GM10266 (cell line): ENCODE measurements at regions not wholly inside any gene's neighbourhood (a gene's known extent, or its start where the extent isn't known, plus 50 kb on each side); places are given as distances from the start of the nearest gene placed in this dataset.

Source experiments
- DNase-seq: peaks from one replicate; pipeline ENCODE4 v3.0.0; 2012; ENCODE audit errors: extremely low spot score
- TF ChIP-seq, protein P1 (sequence below): IDR thresholded peaks from 2 replicates; pipeline ENCODE4 v1.5.1; 2012; ENCODE audit warnings: mild to moderate bottlenecking, low read depth; ENCODE audit not compliant: control insufficient read depth, insufficient read depth; ENCODE audit errors: missing control alignments

DNA sequence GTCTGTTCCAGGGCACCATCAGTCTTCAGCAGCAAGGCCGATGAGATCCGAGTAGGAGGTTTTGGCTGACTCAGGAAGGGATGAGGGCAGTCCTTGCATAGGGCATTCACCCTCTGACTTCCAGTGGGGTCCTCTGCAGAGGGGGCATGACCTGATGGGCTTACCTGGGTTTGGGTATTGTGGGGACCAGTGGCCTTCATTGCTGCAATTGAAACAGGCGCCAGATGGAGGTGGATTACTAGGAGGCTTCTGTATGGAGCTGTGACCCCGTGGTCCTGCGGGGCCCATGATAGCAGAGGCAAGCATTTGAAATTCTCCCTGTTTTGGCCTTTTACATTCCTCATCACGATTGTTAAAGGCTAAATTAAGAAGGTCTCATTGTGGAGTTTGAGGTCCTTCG is 2448.7 kb downstream of the TP53TG3F start:
- TF ChIP-seq, protein P1, sequence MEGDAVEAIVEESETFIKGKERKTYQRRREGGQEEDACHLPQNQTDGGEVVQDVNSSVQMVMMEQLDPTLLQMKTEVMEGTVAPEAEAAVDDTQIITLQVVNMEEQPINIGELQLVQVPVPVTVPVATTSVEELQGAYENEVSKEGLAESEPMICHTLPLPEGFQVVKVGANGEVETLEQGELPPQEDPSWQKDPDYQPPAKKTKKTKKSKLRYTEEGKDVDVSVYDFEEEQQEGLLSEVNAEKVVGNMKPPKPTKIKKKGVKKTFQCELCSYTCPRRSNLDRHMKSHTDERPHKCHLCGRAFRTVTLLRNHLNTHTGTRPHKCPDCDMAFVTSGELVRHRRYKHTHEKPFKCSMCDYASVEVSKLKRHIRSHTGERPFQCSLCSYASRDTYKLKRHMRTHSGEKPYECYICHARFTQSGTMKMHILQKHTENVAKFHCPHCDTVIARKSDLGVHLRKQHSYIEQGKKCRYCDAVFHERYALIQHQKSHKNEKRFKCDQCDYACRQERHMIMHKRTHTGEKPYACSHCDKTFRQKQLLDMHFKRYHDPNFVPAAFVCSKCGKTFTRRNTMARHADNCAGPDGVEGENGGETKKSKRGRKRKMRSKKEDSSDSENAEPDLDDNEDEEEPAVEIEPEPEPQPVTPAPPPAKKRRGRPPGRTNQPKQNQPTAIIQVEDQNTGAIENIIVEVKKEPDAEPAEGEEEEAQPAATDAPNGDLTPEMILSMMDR, result no peak

DNA sequence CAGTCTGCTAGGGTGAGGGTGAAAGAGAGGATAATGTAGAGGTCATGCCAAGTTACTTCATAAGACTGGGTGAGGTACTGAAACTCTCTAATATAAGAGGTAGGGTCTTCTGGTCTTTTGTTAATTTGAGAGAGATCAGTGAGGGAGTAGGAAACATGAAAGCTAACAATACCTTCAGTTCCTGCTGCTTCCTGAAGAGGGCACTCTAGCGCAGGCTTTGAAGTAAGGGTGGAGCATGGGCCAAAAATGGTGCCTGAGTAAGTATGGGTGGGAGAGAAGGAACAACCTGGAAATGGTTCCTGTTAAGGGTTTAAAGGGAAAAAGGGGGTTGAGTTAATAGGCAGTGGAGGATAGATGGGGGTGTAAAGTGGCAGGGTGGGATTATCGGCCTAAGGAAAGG is 2449.5 kb downstream of the TP53TG3F start:
- DNase-seq, result no peak
- TF ChIP-seq, protein P1, result peak; percentile 13

More for the DNA sequence above, 2448.7 kb downstream of the TP53TG3F start:
- DNase-seq, result no peak

DNA sequence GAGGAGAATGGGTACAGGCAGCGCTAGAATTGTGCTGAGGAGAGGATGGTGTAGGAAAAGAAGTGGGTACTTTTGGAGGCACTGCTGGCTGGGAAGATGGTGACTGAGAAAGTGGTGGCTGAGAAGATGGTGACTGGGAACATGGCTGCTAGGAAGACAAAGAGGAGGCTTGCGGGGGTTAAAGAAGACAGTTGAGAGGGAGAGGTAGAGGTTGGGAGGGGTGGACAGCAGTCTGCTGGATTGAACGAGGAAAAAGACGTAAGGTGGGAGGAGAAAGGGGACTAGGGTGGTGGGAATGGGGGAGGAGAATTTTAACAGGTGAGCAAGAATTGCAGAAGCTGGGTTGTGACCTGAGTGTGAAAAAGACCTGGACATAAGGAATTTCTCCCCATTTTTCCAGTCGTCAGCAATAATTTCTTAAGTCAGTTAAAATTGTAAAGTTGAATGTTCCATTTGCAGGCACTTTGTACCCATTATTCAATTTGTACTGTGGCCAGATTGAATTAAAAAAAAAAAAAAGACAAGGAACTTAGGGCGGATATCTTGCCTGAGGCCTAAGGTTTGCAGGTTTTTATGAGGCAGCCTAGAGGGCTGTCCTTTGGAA is 2450.0 kb downstream of the TP53TG3F start:
- TF ChIP-seq, protein P1, result no peak
- DNase-seq, result no peak

DNA sequence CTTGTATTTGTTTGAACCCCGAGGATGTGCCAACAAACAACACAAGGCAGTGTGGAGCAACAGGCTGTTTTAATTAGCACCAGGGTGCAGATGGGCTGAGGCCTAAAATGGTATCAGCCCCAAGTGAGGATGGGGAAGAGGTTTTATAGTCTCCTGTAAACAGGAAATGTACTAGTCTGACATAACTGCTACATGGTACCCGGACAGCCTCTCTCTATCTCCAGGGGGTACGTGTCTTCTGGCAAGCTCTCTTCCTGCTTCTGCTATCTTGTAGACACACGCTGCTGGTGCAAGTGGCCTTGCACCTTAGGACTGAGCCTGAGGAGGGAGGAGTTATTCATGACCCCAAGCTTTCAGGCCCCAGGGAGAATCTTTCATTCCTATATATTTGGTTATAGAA is 2451.0 kb downstream of the TP53TG3F start:
- DNase-seq, result no peak
- TF ChIP-seq, protein P1, result no peak

DNA sequence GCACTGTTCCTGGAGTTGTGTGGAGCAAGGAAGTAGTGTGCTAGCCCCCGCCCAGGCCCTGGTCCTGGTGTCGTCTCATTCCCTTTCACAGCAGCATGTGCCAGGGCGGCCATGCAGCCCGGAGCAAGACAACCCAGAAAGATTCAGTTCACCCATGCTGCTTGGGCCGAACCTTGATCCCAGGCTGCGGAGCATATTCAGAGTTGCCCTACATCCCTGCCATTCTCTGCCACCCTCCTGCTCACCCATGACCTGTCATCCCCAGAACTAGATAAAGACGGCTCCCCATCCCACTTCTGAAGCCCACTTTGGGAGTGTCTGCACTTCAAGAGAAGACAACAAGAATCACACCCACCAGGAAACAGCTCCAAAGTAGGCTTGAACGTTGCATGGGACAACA is 2452.5 kb downstream of the TP53TG3F start:
- no peak for DNase-seq
- TF ChIP-seq, protein P1, result no peak

DNA sequence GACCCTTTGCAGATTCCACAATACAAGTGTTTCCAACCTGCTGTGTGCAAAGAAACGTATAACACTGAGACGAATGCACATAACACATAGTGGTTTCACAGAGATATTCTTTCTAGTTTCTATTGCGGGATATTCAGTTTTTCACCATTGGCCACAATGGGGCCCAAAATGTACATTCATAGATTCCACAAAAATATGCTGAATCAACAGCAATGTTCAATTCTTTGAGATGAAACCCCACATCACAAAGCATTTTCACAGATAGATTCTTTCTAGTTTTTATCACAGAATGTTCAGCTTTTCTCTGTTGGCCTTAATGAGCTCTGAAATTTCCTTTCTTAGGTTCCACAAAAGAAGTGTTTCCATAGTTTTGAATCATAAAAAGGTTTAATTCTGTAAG is 2472.3 kb downstream of the TP53TG3F start:
- TF ChIP-seq, protein P1, result no peak
- DNase-seq, result no peak
